Osteocyte (in vitro differentiated cells): ENCODE measurements at regions not wholly inside any gene's neighbourhood (a gene's known extent, or its start where the extent isn't known, plus 50 kb on each side); places are given as distances from the start of the nearest gene placed in this dataset.

Source experiments
- DNase-seq: peaks from one replicate; pipeline ENCODE4 v3.0.0; 2021; ENCODE audit warnings: mixed read lengths; ENCODE audit not compliant: unreplicated experiment; ENCODE audit errors: extremely low spot score
- H3K27ac Mint-ChIP-seq: one replicate; pipeline ENCODE4 v1.8.0; 2021; ENCODE audit warnings: mild to moderate bottlenecking, mixed read lengths; ENCODE audit not compliant: unreplicated experiment
- H3K27me3 Mint-ChIP-seq: one replicate; pipeline ENCODE4 v1.8.0; 2021; ENCODE audit warnings: mixed read lengths; ENCODE audit not compliant: unreplicated experiment
- H3K36me3 Mint-ChIP-seq: one replicate; pipeline ENCODE4 v1.8.0; 2021; ENCODE audit warnings: mixed read lengths; ENCODE audit not compliant: unreplicated experiment
- H3K4me1 Mint-ChIP-seq: one replicate; pipeline ENCODE4 v1.8.0; 2021; ENCODE audit warnings: mixed read lengths; ENCODE audit not compliant: unreplicated experiment
- H3K4me3 Mint-ChIP-seq: one replicate; pipeline ENCODE4 v1.8.0; 2021; ENCODE audit warnings: mild to moderate bottlenecking, moderate library complexity, mixed read lengths; ENCODE audit not compliant: unreplicated experiment
- H3K9me3 Mint-ChIP-seq: one replicate; pipeline ENCODE4 v1.8.0; 2021; ENCODE audit warnings: mixed read lengths; ENCODE audit not compliant: unreplicated experiment
- TF ChIP-seq, protein P1 (sequence below): fragments of 200-600 bp; sonication (generic); IDR thresholded peaks from 2 replicates; pipeline ENCODE4 v1.5.0; 2021; ENCODE audit warnings: antibody characterized with exemption, mild to moderate bottlenecking, moderate library complexity

DNA sequence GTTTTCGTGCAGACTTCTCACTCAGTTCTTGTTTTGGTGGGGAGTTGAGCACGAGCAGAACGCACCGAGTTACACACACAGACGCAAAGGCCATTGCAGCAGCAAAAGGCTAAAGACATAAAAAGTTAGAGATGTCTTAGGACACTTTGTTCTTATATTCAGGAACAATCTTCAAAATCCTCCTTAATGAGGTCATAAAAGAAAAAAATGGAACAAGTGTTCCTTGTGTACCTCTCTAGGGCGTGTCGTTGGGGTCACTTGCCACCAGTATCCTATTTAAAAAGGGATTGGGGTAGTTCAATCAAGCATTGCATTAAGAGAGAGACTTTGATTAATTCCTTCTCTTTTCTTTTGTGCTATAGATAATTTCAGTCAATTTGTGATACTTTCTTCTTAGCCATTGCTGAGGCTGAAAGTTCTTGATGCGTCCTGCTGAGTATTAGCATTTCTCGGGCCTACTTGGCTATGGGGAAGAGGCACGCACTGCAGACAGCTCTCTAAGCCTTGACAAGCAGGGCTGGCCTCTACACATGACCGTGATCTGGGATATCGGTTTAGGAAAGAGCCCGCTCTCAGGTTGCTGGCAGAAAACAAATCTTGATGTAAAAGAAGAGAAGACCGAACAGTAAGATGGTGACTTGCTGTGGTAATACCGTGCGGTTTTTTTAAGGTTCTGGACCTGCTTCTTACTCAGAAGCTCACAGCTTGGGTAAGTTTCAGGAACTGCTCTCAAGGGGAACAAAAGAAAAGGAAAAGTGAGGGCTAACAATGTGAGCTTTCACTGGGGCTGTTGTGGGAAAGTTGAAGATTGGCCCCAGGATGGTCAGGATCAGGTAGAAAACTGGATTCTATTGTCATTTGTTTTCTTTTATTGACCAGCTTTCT lies 223.6 kb downstream of the TM9SF2 start:
- Mint-ChIP-seq H3K27ac (no peak overlapping the region), H3K9me3 (no peaks in the 10 kb centered on the region), H3K27me3 (no peaks in the 10 kb centered on the region), H3K4me1 (peaks cover 10% of the 10 kb centered on the region), H3K4me3 (no peak overlapping the region), H3K36me3 (no peaks in the 10 kb centered on the region)
- no peak for DNase-seq
- TF ChIP-seq, protein P1, sequence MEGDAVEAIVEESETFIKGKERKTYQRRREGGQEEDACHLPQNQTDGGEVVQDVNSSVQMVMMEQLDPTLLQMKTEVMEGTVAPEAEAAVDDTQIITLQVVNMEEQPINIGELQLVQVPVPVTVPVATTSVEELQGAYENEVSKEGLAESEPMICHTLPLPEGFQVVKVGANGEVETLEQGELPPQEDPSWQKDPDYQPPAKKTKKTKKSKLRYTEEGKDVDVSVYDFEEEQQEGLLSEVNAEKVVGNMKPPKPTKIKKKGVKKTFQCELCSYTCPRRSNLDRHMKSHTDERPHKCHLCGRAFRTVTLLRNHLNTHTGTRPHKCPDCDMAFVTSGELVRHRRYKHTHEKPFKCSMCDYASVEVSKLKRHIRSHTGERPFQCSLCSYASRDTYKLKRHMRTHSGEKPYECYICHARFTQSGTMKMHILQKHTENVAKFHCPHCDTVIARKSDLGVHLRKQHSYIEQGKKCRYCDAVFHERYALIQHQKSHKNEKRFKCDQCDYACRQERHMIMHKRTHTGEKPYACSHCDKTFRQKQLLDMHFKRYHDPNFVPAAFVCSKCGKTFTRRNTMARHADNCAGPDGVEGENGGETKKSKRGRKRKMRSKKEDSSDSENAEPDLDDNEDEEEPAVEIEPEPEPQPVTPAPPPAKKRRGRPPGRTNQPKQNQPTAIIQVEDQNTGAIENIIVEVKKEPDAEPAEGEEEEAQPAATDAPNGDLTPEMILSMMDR: no peak

DNA sequence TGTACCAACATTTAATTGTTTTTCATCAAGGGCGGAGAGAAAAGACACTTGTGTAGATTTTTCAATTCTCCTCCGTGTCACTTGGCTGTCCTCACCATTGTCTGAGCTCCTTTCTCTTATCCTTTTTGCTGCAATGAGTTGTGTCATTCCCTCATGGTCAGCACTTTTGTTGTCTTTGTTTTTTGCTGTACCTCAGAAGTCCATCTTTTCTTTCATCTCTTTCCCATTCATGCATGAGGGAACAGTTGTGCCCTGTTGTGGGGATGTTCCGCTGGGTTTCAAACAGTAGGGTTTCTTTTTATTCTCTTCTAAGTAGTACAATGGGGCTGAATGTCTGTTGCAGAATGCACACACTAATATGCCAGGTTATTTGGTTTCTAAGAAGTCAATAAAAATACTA lies 222.6 kb downstream of the TM9SF2 start:
- no peaks in the 10 kb centered on the region for H3K36me3 Mint-ChIP-seq
- no peak overlapping the region for H3K4me3 Mint-ChIP-seq
- H3K4me1 Mint-ChIP-seq: peaks cover 10% of the 10 kb centered on the region
- H3K27ac Mint-ChIP-seq: no peak overlapping the region
- no peak for DNase-seq
- no peaks in the 10 kb centered on the region for H3K9me3 Mint-ChIP-seq
- TF ChIP-seq, protein P1: no peak
- no peaks in the 10 kb centered on the region for H3K27me3 Mint-ChIP-seq

DNA sequence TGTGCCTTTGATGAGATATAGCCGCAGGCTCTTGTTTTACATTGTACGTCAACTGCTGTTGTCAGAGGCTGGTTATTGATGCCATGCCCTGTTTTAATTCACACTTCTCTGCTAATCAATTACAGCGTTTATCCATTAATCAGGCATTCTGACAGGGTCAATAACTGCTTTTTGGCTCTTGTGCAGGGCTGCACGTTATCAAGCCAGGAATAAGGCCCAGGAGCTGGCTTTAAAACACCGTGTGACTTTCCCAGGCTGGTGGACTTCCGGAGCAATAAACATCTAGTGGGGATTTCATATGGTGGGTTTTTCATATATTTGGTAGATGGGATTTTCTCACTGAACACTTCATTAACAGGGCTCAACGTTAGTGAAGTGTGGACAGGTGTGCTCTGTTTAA lies 221.7 kb downstream of the TM9SF2 start:
- no peaks in the 10 kb centered on the region for H3K9me3 Mint-ChIP-seq
- H3K4me1 Mint-ChIP-seq: peaks cover 10% of the 10 kb centered on the region
- TF ChIP-seq, protein P1: no peak
- H3K27ac Mint-ChIP-seq: no peak overlapping the region
- no peaks in the 10 kb centered on the region for H3K36me3 Mint-ChIP-seq
- no peak for DNase-seq
- H3K4me3 Mint-ChIP-seq: no peak overlapping the region
- H3K27me3 Mint-ChIP-seq: no peaks in the 10 kb centered on the region

DNA sequence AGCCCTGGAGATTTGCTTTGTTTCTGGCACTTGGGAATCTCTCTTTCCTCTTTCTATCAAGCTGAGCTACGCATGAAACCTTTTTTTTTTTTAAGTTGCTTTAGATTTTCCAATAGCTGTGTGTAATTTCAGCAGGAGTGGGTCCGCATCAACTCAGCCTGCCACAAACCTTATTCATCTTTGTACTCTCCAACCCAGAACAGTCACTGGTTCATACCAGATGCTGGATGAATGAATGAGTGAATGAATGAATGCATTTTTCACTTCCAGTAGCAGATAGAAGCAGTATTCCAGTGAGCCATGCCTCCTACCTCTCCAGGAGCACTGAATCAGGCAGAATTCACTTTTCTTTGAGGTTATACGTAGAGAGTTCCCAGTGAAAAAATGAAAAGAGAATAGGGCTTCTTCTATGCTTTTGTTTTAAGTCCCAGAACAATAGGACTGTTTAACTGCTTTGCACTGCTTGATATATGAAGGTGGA lies 221.1 kb downstream of the TM9SF2 start:
- Mint-ChIP-seq H3K4me3 (no peak overlapping the region), H3K27ac (no peak overlapping the region), H3K9me3 (no peaks in the 10 kb centered on the region), H3K4me1 (peaks cover 10% of the 10 kb centered on the region), H3K36me3 (no peaks in the 10 kb centered on the region), H3K27me3 (no peaks in the 10 kb centered on the region)
- DNase-seq: no peak
- TF ChIP-seq, protein P1: no peak

DNA sequence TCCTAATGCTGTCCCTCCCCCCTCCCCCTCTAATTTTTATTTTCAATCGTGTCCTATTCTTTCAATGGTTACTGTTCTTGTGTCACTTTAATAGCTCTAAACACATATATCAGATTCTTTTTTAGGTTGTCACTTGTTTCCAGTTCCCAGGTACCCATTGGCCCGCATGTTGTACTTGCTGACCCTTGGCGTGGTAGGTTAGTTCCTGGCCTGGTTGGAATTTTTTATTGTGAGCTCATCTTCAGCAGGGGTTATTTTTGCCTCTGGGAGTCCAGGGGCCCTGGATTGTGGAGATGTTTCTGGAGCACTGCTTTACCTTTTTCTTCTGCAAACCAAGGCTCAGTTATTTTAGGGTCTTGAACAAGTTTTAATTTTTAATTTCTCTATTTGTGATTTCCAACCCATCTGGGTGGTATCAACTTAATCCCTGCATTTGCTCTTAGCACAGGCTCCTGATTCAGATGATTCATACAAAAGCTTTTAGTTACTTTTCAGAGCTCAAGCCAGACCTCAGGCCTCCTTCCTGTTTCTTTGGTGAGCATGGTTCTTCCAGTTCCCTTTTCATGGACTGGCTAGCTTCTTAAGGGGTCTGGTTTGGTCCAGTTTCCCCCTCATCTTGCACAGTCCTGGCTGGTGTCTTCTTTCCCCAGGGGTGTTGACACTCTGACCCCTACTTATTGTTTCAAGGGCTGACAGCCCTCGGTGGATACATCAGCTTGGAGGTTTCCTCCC lies 220.5 kb downstream of the TM9SF2 start:
- TF ChIP-seq, protein P1: no peak
- no peaks in the 10 kb centered on the region for H3K27me3 Mint-ChIP-seq
- peaks cover 10% of the 10 kb centered on the region for H3K4me1 Mint-ChIP-seq
- no peak overlapping the region for H3K27ac Mint-ChIP-seq
- H3K9me3 Mint-ChIP-seq: no peaks in the 10 kb centered on the region
- H3K4me3 Mint-ChIP-seq: no peak overlapping the region
- no peaks in the 10 kb centered on the region for H3K36me3 Mint-ChIP-seq
- DNase-seq: no peak
